ENCODE measurements at regions not wholly inside any gene's neighbourhood (a gene's known extent, or its start where the extent isn't known, plus 50 kb on each side); places are given as distances from the start of the nearest gene placed in this dataset.
"Not testable (repeated sequence)": the region's sequence is repeated elsewhere in the genome, so short reads cannot be mapped to it uniquely, and the experiment has no call there.

GRCh38 chr1:88300752-88301263 is 383.3 kb upstream of the PKN2 start:
- no peak for DNase-seq (ENCODE audit: low read depth)

DNA sequence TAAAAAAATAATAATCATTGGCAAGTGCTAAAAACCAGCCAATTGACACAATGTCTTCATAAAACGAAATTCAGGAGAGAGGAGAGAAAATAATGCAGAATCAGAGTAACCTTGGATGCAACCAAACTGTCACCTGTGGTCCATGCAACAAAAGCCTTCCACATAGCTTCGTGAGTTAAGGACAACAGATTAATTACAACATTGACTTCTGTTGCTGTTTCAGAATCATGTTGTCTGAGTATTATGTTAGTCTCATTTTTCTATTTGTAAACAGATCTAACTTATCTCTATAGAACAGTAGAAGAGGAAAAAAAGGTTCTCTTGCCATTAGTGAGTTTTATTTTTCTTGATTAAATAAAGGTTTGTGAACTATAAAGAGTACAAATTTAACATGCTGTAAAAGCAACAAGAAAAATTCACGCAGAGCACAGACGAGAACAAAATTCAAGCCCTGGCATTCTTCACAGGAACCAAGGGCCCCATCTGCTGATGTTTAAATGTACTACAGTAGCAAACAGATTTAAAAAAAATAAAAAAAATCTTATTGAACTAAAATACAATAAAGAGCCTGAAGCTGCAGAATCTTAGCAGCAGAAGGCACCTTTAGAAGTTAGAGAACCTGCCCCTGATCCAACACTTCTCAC is 381.1 kb upstream of the PKN2 start:
- no peak for DNase-seq (ENCODE audit: low read depth)

- DNase-seq (ENCODE audit: low read depth) = no peak
Observed at GRCh38 chr1:88311265-88311664, 372.8 kb upstream of the PKN2 start.

DNA sequence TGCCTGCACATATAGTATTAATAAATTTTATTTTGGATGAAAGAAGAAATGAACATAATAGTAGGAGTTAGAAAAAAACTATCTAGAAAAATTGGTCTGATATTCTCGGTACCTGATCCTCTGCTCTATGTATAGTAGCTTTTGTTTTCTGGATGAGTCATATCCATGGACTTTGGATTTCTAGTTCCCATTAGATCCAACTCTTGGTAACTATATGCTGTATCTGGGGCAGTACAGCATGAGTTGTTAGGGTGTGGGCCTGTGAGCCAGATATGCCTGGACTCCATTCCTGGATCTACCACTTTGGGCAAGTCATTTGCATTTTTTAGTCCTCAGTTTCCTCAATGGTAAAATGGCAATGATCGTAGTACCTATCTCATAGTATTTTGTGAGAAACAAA is 372.2 kb upstream of the PKN2 start:
- no peak for DNase-seq (ENCODE audit: low read depth)

- no peak for DNase-seq (ENCODE audit: low read depth)
Observed at GRCh38 chr1:88317396-88317795, 366.7 kb upstream of the PKN2 start.

DNA sequence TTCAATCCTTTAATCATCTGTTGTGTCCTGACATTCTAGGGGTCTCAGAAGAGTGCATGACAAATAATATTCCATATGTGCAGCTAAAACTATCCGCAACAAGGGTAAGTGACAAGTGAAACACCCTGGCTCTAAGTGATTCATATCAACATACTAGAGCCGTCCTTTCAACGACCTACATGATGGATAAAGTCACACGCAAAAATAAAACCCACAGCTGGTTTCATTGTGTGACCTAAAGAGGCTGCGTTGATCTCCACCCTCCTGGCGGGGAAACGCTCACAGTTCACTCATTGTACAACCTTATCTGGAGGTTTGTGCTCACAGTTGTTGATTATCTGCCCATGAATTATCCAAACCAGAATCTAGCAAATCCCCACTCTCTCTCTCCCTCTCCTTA is 365.3 kb upstream of the PKN2 start:
- no peak for DNase-seq (ENCODE audit: low read depth)

- no peak for DNase-seq (ENCODE audit: low read depth)
Observed at GRCh38 chr1:88320291-88320690, 363.8 kb upstream of the PKN2 start.

GRCh38 chr1:88321706-88322105 is 362.4 kb upstream of the PKN2 start:
- DNase-seq (ENCODE audit: low read depth) = no peak

GRCh38 chr1:88324899-88325298 is 359.2 kb upstream of the PKN2 start:
- DNase-seq (ENCODE audit: low read depth) = no peak

DNA sequence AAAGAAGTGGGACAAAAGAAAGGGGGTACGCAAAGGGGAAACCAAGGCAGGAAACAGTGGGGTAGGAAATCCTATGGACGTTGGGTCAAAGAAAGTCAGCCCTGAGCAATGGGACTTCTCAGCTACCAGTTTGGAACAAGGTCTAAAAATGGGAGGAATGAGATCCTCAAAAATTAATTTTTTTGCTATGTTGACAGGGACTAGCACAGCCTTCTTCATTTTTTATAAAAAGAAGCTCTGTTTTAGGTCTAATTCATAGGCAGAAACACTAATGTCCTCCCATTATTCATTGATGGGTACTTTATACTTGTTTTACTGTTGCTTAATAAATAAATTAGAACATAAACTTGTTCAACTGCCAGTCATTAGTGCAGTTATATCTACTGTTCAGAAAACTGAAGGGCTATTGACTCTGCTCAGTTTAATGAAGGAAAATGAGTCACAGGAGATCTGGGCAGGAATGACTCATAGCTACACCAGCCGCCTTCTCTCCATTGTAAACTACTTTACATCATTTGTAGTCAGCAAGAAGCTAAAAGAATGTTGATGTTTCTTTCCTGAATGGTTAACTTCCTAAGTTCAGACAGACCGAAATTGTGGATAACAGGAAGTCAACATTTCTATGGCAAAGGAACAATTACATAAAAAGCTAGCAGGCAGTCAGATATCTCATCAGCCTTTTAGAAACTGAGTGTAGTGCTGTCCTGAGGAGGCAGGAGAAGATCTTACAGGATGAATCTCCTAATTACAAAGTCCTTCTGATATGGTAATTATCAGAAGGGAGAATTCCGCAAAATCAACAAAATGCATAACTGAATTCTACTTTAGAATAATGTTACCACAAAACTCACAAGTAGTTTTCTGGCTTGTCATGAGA is 356.4 kb upstream of the PKN2 start:
- DNase-seq (ENCODE audit: low read depth) = no peak

GRCh38 chr1:88330201-88330600 is 353.9 kb upstream of the PKN2 start:
- no peak for DNase-seq (ENCODE audit: low read depth)

GRCh38 chr1:88333086-88333695 is 350.9 kb upstream of the PKN2 start:
- no peak for DNase-seq (ENCODE audit: low read depth)

DNA sequence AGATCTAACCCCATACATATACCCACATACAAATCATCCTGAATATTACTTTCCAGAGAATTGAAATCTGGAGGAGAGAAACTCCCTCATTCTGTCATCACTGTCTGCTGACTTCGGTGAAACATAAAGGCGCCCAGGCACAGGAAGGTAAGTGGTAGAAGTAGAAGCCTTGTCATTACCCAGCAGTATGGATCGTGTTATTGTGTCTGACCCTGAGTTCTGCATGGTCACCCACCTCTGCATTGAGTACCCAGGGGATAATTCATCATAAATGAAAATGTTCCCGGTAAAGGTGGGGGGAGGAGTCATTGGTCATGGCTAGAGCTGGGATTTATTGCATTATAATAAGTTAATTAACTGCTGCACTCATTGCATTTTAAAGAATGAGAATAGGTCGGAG is 342.6 kb upstream of the PKN2 start:
- no peak for DNase-seq (ENCODE audit: low read depth)

- not testable (repeated sequence) for DNase-seq (ENCODE audit: low read depth)
Observed at GRCh38 chr1:88342081-88342480, 342.0 kb upstream of the PKN2 start.

GRCh38 chr1:88350648-88351047 is 333.4 kb upstream of the PKN2 start:
- no peak for DNase-seq (ENCODE audit: low read depth)

DNA sequence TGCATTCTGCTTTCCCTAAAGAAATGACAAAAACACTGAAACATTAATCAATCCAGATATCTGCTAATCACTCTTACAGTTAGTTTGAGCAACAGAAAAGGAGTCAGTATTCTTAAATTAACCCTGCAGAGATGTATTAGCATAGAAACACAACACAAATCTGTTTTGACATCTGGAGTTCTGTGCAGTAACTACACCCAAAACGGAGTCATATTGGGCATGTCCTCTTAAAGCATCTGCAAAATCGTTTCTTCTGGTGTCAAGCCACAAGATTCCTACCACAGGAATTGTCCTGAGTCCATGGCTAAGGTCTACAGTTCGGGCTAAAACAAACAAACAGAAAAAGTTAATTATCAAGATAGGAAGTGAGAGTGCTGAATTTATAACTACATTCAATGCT is 332.1 kb upstream of the PKN2 start:
- no peak for DNase-seq (ENCODE audit: low read depth)

DNA sequence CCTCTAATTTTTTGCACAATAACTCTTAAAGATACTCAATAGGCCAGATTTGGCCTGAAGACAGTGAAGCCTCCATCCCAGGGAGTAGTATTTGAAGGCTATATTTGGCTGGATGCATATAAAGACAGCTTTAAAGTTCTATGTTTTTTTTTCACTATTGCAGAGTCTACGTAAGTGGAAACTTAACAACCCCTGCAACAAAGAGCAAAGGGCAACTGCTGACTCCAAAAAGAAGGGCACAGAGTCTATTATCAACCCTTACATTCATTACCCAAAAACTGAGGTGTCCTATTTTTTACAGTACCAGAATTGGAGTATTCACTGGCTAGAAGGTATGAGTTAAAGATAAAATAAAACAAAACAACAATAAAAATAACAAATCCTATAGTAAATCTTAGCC is 329.8 kb upstream of the PKN2 start:
- no peak for DNase-seq (ENCODE audit: low read depth)

DNA sequence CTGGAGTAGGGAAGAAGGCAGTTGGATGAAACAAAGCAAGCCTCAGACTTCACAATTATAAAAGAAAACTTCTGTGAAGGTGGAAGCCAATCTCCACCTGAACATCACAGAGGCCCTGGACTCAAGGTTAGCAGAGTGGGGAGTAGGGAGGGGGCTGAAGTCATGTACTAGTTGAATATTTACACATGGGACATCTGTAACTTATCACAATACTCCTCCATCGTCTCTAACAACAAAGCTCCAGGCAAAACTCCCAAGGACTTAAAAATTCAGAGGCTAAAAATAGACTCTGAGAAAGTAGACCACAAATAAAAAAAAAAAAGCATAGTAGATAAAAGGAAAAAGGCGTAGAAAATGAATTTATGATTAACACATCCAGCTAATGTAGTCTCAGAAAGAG is 326.3 kb upstream of the PKN2 start:
- no peak for DNase-seq (ENCODE audit: low read depth)

GRCh38 chr1:88371436-88372023 is 312.5 kb upstream of the PKN2 start:
- DNase-seq (ENCODE audit: low read depth) = no peak

- no peak for DNase-seq (ENCODE audit: low read depth)
Observed at GRCh38 chr1:88375977-88376376, 308.1 kb upstream of the PKN2 start.

- DNase-seq (ENCODE audit: low read depth) = no peak
Observed at GRCh38 chr1:88376421-88376820, 307.7 kb upstream of the PKN2 start.

GRCh38 chr1:88378560-88378959 is 305.5 kb upstream of the PKN2 start:
- no peak for DNase-seq (ENCODE audit: low read depth)

- no peak for DNase-seq (ENCODE audit: low read depth)
Observed at GRCh38 chr1:88394958-88395357, 289.1 kb upstream of the PKN2 start.
